ENCODE measurements at regions not wholly inside any gene's neighbourhood (a gene's known extent, or its start where the extent isn't known, plus 50 kb on each side); places are given as distances from the start of the nearest gene placed in this dataset.

DNA sequence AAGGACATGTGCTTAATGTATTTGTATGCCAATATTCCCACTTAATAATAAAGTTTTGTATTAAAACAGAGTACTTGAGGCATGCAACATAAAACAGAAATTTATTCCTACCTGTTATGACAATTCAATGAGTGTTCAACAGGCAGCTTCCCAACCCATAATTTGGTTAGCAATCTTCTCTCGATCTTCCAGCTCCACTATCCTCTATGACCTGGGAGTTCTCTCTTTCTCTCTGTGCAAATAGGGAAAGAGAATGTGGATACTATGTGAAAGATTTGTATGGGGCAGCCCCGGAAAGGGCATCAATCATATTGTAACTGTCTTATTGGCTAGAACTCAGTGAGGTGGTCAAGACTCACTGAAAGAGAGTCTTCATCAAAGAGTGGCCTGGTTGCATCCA is 644.9 kb upstream of the PCDH20 start:
- Histone ChIP-seq H3K27ac (ENCODE audit: insufficient read depth, low read depth, low read length) (no peak overlapping the region), H3K79me2 (ENCODE audit: control insufficient read depth, insufficient read depth, low read length) (no peaks in the 10 kb centered on the region), H3K9me1 (replicated peaks; ENCODE audit: control insufficient read depth, extremely low read depth, insufficient read depth, low read length) (no peaks in the 10 kb centered on the region), H3K4me2 (ENCODE audit: insufficient read depth, low read length) (no peak overlapping the region), H3K36me3 (ENCODE audit: control insufficient read depth in 2 of 2, extremely low read depth in 1 of 2, insufficient read depth in 2 of 2, low read length in 2 of 2) (no peaks in the 10 kb centered on the region), H4K20me1 (replicated peaks; ENCODE audit: control insufficient read depth, extremely low read depth, insufficient read depth, low read length) (no peaks in the 10 kb centered on the region), H3K4me1 (ENCODE audit: control insufficient read depth, extremely low read depth, insufficient read depth, low read length) (no peaks in the 10 kb centered on the region), H3K9ac (replicated peaks; ENCODE audit: extremely low read depth, insufficient read depth, low read length) (no peak overlapping the region), H2AFZ (ENCODE audit: low read depth, low read length) (no peak overlapping the region), H3K9me3 (replicated peaks; ENCODE audit: control insufficient read depth, insufficient read depth, low read length) (no peaks in the 10 kb centered on the region), H3K4me3 (replicated peaks in 1 of 3; ENCODE audit: insufficient read depth in 1 of 3, low read depth in 1 of 3, low read length in 3 of 3) (no peak overlapping the region), H3K27me3 (ENCODE audit: control insufficient read depth in 2 of 2, insufficient read depth in 2 of 2, low read length in 2 of 2) (no peaks in the 10 kb centered on the region)
- FAIRE-seq: no peak
- TF ChIP-seq POLR2A (IDR thresholded peaks at IDR 0.05; ENCODE audit: low read depth, low read length): no peak
- TF ChIP-seq, protein P1, sequence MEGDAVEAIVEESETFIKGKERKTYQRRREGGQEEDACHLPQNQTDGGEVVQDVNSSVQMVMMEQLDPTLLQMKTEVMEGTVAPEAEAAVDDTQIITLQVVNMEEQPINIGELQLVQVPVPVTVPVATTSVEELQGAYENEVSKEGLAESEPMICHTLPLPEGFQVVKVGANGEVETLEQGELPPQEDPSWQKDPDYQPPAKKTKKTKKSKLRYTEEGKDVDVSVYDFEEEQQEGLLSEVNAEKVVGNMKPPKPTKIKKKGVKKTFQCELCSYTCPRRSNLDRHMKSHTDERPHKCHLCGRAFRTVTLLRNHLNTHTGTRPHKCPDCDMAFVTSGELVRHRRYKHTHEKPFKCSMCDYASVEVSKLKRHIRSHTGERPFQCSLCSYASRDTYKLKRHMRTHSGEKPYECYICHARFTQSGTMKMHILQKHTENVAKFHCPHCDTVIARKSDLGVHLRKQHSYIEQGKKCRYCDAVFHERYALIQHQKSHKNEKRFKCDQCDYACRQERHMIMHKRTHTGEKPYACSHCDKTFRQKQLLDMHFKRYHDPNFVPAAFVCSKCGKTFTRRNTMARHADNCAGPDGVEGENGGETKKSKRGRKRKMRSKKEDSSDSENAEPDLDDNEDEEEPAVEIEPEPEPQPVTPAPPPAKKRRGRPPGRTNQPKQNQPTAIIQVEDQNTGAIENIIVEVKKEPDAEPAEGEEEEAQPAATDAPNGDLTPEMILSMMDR (IDR thresholded peaks at IDR 0.05; ENCODE audit: extremely low read depth in 1 of 2, insufficient read depth in 1 of 2, low read depth in 1 of 2, low read length in 2 of 2): no peak
- no peak for TF ChIP-seq EZH2 (IDR thresholded peaks at IDR 0.05; ENCODE audit: borderline replicate concordance, low read depth, low read length, severe bottlenecking)
- TF ChIP-seq GATA2 (IDR thresholded peaks at IDR 0.05; ENCODE audit: insufficient read depth, insufficient read length, low read depth, low read length): no peak
- TF ChIP-seq FOS (IDR thresholded peaks at IDR 0.05; ENCODE audit: borderline replicate concordance, insufficient read depth, low read length): no peak
- TF ChIP-seq, protein P2, sequence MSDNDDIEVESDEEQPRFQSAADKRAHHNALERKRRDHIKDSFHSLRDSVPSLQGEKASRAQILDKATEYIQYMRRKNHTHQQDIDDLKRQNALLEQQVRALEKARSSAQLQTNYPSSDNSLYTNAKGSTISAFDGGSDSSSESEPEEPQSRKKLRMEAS (IDR thresholded peaks at IDR 0.05; ENCODE audit: insufficient read depth, insufficient read length): no peak
- TF ChIP-seq MYC (IDR thresholded peaks at IDR 0.05; ENCODE audit: low read depth, low read length): no peak
- TF ChIP-seq JUN (IDR thresholded peaks at IDR 0.05; ENCODE audit: borderline replicate concordance, insufficient read depth, insufficient read length, low read depth): no peak
- no peak for TF ChIP-seq POLR2AphosphoS5 (IDR thresholded peaks at IDR 0.05; ENCODE audit: insufficient read depth, low read depth, low read length)
- no TSS peak for BruUV-seq (replicated peaks)
- POLR2A ChIA-PET: no interaction called here
- intact Hi-C loops (cut with micrococcal nuclease): no loop called here
- CTCF ChIA-PET: no interaction called here
- no peak for DNase-seq (ENCODE audit: low read depth, low spot score)
- dilution Hi-C loops (cut with MboI; ENCODE audit: extremely low pct_ligation_motif_present, low sequenced_read_pairs): no loop called here

Data from endothelial cell of umbilical vein (primary cell).